ENCODE measurements at regions not wholly inside any gene's neighbourhood (a gene's known extent, or its start where the extent isn't known, plus 50 kb on each side); places are given as distances from the start of the nearest gene placed in this dataset.

- no peak overlapping the region for H3K4me3 ChIP-seq
- DNase-seq (ENCODE audit: extremely low read depth in 1 of 4, low spot score in 3 of 4) (no peak), FAIRE-seq (no peak), ATAC-seq (no peak)
- WGBS (ENCODE audit: insufficient coverage, low coverage, missing lambda C conversion rate), result 0% methylated on average over 2 of the region's 2 CpGs
- H3K9me3 ChIP-seq (replicated peaks; ENCODE audit: control insufficient read depth, insufficient read depth, low read depth, low read length), result no peaks in the 10 kb centered on the region
- H3K79me2 ChIP-seq (ENCODE audit: control insufficient read depth, insufficient read depth, low read length), result no peaks in the 10 kb centered on the region
- no peaks in the 10 kb centered on the region for H3K27me3 ChIP-seq (ENCODE audit: control insufficient read depth in 2 of 2, insufficient read depth in 2 of 2, low read length in 2 of 2)
- in situ Hi-C loops (cut with MboI), result no loop called here
- H2AFZ ChIP-seq (ENCODE audit: low read depth, low read length), result no peak overlapping the region
- H3K4me1 ChIP-seq (replicated peaks in 1 of 2; ENCODE audit: control insufficient read depth in 2 of 2, insufficient read depth in 2 of 2, low read length in 2 of 2), result no peaks in the 10 kb centered on the region
- intact Hi-C loops (cut with micrococcal nuclease), result no loop called here
- H3K9me1 ChIP-seq (ENCODE audit: control insufficient read depth, insufficient read depth, low read length), result no peaks in the 10 kb centered on the region
- TF ChIP-seq ZNF707 (CRISPR knock-in tag; conservative IDR thresholded peaks at IDR 0.05) (no peak), PHTF2 (CRISPR knock-in tag; IDR thresholded peaks at IDR 0.05) (no peak), BRD9 (IDR thresholded peaks at IDR 0.05; ENCODE audit: low read depth, partially characterized antibody) (no peak), POLR2H (tag; IDR thresholded peaks at IDR 0.05; ENCODE audit: low read depth) (no peak), POLR2AphosphoS2 (IDR thresholded peaks at IDR 0.05; ENCODE audit: low read length) (no peak), CHD7 (IDR thresholded peaks at IDR 0.05; ENCODE audit: low read depth, low read length) (no peak), ELF1 (tag; IDR thresholded peaks at IDR 0.05) (no peak), ELK3 (CRISPR knock-in tag; IDR thresholded peaks at IDR 0.05) (no peak), CEBPB (tag; IDR thresholded peaks at IDR 0.05) (no peak), PRMT5 (CRISPR knock-in tag; IDR thresholded peaks at IDR 0.05) (no peak), CSDE1 (IDR thresholded peaks at IDR 0.05) (no peak)
- POLR2A ChIA-PET, result interaction anchor here (0.6 kb wide), 1 partner anchor 65 kb away, joined by 3 read pairs; no protein-coding TSS in a partner anchor
- CTCF ChIA-PET (ENCODE audit: low intra/inter-chr PET ratio), result no interaction called here
- H3K27ac ChIP-seq (ENCODE audit: extremely low read depth, low read depth, low read length), result no peak overlapping the region
- BruUV-seq (replicated peaks), result no TSS peak
- H4K20me1 ChIP-seq (replicated peaks; ENCODE audit: control insufficient read depth, insufficient read depth, low read length), result no peaks in the 10 kb centered on the region
- no peak overlapping the region for H3K4me2 ChIP-seq (ENCODE audit: insufficient read depth, low read length)
- no peak overlapping the region for H3K9ac ChIP-seq (ENCODE audit: insufficient read depth in 1 of 2, low read depth in 2 of 2, low read length in 2 of 2)
- H3K36me3 ChIP-seq (ENCODE audit: control insufficient read depth, insufficient read depth, low read length), result no peaks in the 10 kb centered on the region
Observed at GRCh38 chr18:52007105-52007504, 332.9 kb upstream of the DCC start.

Data from K562 (cell line).